ENCODE measurements at regions not wholly inside any gene's neighbourhood (a gene's known extent, or its start where the extent isn't known, plus 50 kb on each side); places are given as distances from the start of the nearest gene placed in this dataset.

DNA sequence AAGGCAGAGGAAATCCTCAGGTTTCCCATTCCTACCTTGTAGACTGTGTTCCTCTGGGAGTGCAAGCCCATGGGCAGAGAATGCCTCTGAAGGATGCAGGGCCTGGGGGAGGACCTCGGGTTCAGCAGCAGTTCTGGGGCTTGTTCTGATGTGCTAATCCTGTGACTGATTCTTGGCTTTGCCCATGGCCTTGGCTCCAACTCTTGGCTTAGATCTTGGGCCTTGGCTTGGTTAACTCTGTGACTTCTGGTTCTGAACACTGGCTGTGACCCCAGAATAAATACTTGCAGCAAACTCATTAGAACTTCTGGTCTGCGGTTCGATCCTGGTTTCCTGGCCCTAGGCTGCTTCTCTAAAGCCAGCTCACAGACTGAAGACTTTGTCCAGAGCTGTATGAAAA is 366.9 kb upstream of the ZEB2 start:
- no peaks in the 10 kb centered on the region for H3K36me3 ChIP-seq (ENCODE audit: insufficient read depth)
- H3K4me3 ChIP-seq (ENCODE audit: low read depth, low read length) = no peak overlapping the region
- no peaks in the 10 kb centered on the region for H3K4me1 ChIP-seq (ENCODE audit: insufficient read depth)
- WGBS = 34% methylated on average over 3 of the region's 3 CpGs
- no peak for DNase-seq (ENCODE audit: extremely low spot score)
- H3K27ac ChIP-seq (ENCODE audit: low read depth) = no peak overlapping the region

DNA sequence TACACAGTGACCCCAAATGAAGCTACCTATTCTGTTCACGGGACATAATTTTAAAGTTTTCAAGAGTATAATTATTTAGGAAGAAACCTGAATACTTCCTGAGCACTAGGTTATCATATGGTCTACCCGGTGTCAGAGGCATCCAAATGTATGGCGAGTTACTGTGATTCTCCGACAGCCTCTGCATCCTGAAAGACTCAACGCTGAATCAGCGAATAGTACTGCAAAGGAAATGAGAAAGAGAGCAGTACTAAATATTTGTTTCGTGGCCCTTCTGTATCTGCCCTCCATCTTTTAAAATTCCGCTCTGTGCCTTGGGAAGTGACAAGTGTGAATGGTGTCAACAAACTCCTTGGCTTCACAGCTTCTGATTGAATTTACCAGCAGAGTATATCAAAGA is 358.0 kb upstream of the ZEB2 start:
- no peaks in the 10 kb centered on the region for H3K36me3 ChIP-seq (ENCODE audit: insufficient read depth)
- DNase-seq (ENCODE audit: extremely low spot score) = no peak
- no peak overlapping the region for H3K27ac ChIP-seq (ENCODE audit: low read depth)
- WGBS = 96% methylated on average over 8 of the region's 8 CpGs
- H3K4me3 ChIP-seq (ENCODE audit: low read depth, low read length) = no peak overlapping the region
- H3K4me1 ChIP-seq (ENCODE audit: insufficient read depth) = no peaks in the 10 kb centered on the region

DNA sequence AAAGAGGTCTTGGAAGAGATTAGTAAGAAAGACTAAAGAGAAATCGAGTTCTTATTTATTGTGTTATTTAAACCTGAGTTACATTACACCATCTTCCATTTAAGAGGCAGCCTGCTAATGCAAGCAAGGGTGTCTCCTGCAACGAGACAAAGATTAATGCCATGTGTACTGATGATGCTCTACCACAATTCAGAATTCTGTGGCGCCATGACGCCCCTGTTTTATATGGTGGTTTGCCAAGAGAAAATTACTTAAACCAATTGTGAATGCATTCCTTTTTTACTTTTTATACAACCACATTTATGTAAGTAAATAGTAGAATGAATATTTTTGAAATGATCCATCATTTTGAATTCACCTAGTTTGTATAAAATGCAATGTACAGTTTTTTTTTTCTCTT is 356.1 kb upstream of the ZEB2 start:
- no peak overlapping the region for H3K27ac ChIP-seq (ENCODE audit: low read depth)
- H3K36me3 ChIP-seq (ENCODE audit: insufficient read depth) = no peaks in the 10 kb centered on the region
- no peak for DNase-seq (ENCODE audit: extremely low spot score)
- H3K4me1 ChIP-seq (ENCODE audit: insufficient read depth) = no peaks in the 10 kb centered on the region
- no peak overlapping the region for H3K4me3 ChIP-seq (ENCODE audit: low read depth, low read length)
- WGBS = 94% methylated on average over 4 of the region's 4 CpGs

DNA sequence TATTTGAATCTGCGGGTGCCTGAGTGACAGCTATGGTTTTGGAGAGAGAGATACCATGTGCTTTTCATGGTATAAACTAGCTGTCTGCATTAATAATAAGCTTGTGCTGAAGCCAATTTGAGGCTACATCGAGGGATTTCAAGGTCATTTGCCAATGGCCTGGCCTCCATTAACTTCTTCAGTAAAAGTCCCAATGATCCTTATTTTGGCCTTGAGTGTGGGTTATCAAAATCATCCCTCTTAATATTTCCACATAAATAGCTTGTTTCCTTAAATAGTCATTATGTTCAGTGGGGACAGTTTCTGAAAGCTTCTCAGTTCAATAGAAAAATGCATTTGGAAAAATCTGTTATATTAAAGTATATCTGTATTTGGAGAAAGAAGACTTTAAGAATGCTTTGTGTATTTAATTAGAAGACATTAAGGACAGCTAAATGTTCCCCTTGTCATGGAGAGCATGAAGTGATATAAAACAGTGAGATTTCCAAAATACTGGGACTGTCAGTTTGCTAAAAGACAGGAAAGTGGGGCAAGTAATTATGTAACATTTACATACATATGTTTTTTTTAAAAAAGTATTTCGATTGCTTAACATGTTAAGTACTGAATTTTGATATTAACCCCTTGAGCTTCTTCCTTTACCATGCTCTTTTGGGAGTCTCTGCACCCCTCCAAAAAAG is 355.5 kb upstream of the ZEB2 start:
- DNase-seq (ENCODE audit: extremely low spot score) = no peak
- 54% methylated on average over 3 of the region's 3 CpGs for WGBS
- Histone ChIP-seq H3K4me1 (ENCODE audit: insufficient read depth) (no peaks in the 10 kb centered on the region), H3K36me3 (ENCODE audit: insufficient read depth) (no peaks in the 10 kb centered on the region), H3K27ac (ENCODE audit: low read depth) (no peak overlapping the region), H3K4me3 (ENCODE audit: low read depth, low read length) (no peak overlapping the region)

DNA sequence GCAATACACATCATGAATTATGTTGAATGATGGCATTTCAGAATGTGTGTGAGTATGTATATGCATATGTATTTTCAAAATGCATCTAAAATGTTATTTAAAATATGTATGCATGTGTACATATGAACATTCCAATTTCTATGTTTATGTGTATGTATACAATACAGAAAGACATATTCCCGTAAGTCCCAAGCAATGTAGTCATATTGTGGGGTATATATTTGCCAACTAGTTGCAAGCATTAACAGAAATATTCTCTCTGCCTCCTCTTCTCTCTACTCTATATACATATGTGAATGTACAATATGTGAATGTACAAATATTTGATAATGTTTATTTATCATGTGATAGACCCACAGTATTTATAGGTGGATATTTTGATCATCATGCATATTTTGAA is 345.8 kb upstream of the ZEB2 start:
- Histone ChIP-seq H3K4me3 (ENCODE audit: low read depth, low read length) (no peak overlapping the region), H3K4me1 (ENCODE audit: insufficient read depth) (no peaks in the 10 kb centered on the region), H3K27ac (ENCODE audit: low read depth) (no peak overlapping the region), H3K36me3 (ENCODE audit: insufficient read depth) (no peaks in the 10 kb centered on the region)
- WGBS = 98% methylated on average over 1 of the region's 1 CpG
- DNase-seq (ENCODE audit: extremely low spot score) = no peak

DNA sequence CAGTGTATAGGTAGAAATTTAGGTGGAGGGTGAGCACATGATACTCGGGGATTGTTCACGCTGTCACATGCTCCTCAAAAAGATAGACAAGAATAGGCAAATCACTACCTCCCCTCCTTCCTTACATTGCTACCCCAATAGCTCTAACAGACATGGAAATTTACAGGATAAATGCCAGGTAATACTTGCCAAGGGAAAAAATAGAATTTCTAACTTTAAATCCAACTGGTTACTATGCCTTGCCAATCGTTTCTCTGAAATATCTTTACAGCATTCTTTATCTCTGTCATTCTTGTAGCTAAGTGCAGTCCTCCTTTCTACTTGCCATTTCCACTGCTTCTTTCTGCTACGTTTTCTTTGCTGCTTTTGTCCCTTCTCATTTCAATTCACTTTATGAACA is 339.8 kb upstream of the ZEB2 start:
- no peak for DNase-seq (ENCODE audit: extremely low spot score)
- Histone ChIP-seq H3K27ac (ENCODE audit: low read depth) (no peak overlapping the region), H3K36me3 (ENCODE audit: insufficient read depth) (no peaks in the 10 kb centered on the region), H3K4me1 (ENCODE audit: insufficient read depth) (no peaks in the 10 kb centered on the region), H3K4me3 (ENCODE audit: low read depth, low read length) (no peak overlapping the region)
- WGBS = 74% methylated on average over 4 of the region's 4 CpGs

DNA sequence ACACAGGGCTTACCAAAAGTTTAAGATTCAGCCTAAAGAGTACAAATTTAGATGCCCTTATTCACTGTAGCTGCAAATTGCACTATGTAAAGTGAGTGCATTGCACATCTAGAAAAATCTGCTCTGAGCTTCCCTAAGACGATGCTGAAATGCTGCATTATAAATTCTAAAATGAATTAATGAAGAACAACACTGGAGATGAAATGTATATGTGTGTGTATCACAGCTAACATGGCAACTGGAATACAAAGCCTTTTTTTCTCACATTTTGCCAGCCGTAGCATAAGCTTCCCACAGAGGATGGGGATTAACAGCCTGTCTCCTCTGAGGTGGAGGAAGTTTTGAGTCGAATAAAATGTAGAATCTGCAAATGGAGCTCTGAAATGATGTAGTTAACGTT is 338.3 kb upstream of the ZEB2 start:
- no peak for DNase-seq (ENCODE audit: extremely low spot score)
- H3K4me1 ChIP-seq (ENCODE audit: insufficient read depth) = no peaks in the 10 kb centered on the region
- H3K36me3 ChIP-seq (ENCODE audit: insufficient read depth) = no peaks in the 10 kb centered on the region
- H3K4me3 ChIP-seq (ENCODE audit: low read depth, low read length) = no peak overlapping the region
- WGBS = 54% methylated on average over 4 of the region's 4 CpGs
- H3K27ac ChIP-seq (ENCODE audit: low read depth) = no peak overlapping the region

DNA sequence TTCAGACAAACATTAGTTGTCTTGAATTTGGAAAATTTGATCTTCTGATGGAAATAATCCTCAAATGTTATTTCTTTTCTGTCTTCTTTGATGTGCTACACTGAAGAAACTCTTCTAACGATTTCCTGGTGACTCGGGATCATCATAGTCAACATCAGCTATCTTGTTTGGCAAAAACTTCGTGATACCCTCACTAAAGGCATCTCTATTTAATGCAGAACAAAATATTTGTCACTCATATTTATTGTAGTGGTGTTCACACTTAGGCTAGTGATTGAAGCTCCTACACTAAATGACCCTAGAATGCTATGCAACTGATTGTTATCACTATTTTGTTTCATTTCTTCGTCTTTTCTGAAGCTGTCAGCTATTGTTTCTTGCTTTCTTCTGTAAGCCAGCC is 334.7 kb upstream of the ZEB2 start:
- no peaks in the 10 kb centered on the region for H3K36me3 ChIP-seq (ENCODE audit: insufficient read depth)
- H3K4me3 ChIP-seq (ENCODE audit: low read depth, low read length) = no peak overlapping the region
- no peaks in the 10 kb centered on the region for H3K4me1 ChIP-seq (ENCODE audit: insufficient read depth)
- WGBS = 96% methylated on average over 4 of the region's 4 CpGs
- H3K27ac ChIP-seq (ENCODE audit: low read depth) = no peak overlapping the region
- no peak for DNase-seq (ENCODE audit: extremely low spot score)

DNA sequence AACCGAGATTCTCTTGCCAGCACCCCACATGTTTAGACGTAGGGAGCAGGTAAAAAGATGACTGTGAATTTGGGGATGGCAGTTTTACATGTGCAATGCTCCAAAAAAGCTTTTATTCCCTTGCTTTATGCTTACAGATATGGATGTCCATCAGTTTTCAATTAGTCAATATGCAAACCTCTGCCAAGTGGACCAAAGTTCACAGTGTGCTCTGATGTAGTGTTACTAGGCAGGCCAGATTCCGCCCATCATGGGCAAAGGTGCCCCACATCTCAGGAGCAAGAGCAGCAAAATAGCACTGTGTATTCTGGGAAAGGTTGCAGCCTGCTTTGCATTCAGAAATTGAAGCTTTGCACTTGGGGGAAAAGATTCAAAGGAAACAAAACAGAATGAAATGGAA is 329.7 kb upstream of the ZEB2 start:
- Histone ChIP-seq H3K4me3 (ENCODE audit: low read depth, low read length) (no peak overlapping the region), H3K27ac (ENCODE audit: low read depth) (no peak overlapping the region), H3K4me1 (ENCODE audit: insufficient read depth) (no peaks in the 10 kb centered on the region), H3K36me3 (ENCODE audit: insufficient read depth) (no peaks in the 10 kb centered on the region)
- DNase-seq (ENCODE audit: extremely low spot score) = no peak
- WGBS = 69% methylated on average over 3 of the region's 3 CpGs

DNA sequence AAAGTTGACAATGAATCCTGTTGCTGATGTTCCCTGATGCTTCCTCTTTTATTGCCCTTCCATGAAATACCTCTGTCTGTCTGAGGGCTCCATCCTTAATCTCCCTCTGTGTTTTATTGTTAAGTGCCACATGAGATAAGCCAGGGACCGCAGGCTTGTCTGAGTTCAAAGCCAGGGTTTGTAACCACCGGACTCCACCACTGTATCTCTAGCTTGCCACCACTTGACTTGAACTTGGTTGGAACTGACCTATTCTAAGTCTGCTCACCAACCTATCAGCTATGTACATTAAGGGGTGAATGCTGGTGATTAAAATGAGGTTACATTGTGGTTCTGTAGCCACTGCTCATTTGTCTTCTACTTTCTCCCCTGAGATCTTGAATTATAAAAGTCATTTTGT is 328.5 kb upstream of the ZEB2 start:
- WGBS = 57% methylated on average over 2 of the region's 2 CpGs
- no peak overlapping the region for H3K27ac ChIP-seq (ENCODE audit: low read depth)
- no peaks in the 10 kb centered on the region for H3K36me3 ChIP-seq (ENCODE audit: insufficient read depth)
- no peak for DNase-seq (ENCODE audit: extremely low spot score)
- H3K4me1 ChIP-seq (ENCODE audit: insufficient read depth) = no peaks in the 10 kb centered on the region
- H3K4me3 ChIP-seq (ENCODE audit: low read depth, low read length) = no peak overlapping the region

DNA sequence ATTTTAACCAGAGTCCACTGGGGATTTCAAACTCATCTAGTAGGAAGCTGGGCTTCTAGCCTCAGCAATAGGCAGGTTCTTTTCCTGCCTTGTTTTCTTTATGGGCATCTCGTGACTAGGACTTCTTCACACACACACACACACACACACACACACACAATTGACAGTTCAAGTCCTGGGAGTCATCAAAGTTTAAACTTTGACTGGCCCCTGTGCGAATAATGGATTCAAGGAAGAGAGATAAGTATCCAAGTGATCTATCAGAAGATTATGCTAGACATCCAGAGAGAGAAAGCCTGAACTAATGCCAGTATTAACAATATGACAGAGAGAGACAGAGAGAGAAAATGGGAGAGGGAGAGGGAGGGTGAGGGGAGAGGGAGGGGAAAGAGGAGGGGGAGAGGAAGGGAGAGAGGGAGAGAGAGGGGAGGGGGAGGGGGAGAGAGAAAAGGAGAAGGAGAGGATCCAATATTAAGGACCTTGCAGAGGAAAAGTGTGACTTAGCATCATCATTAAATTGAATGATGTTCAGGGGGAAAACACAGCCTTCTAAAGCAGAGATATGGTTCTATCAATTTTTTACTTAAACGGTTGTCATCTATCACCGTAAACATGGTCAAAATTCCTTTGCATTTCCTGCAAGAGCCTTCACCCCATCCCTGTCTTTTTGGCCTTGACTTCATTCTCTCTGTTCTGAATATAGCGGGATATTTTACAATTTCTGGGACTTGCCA is 327.6 kb upstream of the ZEB2 start:
- H3K4me1 ChIP-seq (ENCODE audit: insufficient read depth) = no peaks in the 10 kb centered on the region
- H3K4me3 ChIP-seq (ENCODE audit: low read depth, low read length) = no peak overlapping the region
- no peak overlapping the region for H3K27ac ChIP-seq (ENCODE audit: low read depth)
- DNase-seq (ENCODE audit: extremely low spot score) = no peak
- 76% methylated on average over 5 of the region's 5 CpGs for WGBS
- no peaks in the 10 kb centered on the region for H3K36me3 ChIP-seq (ENCODE audit: insufficient read depth)

DNA sequence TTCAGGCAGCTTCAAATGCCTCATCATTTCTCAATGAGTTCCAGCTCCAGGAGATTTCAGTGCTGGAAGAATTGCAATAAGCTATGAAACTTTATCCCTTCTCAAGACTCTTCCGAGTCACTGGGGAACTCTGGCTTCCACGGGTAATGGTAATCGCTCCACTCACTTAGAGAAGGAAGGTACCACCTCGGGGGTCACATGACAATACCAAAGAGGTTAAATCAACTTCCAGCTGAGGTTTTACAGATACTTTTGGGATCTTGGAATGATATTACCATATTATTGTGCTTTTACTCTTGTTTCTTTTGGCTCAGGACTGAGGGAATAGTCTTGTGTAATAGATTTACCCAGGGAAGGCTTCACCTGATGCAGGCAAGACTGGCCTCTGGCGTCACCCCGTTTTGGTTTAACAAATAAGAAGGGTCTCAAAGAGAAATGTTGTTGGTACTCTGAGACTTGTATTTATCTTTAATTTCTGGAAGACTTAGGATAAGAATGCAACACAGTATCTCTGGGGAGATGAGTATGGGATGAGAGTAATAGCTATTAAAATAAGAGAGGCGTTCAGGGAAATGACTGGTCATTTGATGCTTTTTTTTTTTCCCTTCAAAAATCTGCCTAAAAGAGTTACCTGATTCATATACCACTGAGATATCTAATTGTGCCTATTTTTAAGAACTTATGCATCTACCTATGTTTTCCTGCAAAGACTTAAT is 316.9 kb upstream of the ZEB2 start:
- Histone ChIP-seq H3K4me1 (ENCODE audit: insufficient read depth) (peaks cover 2% of the 10 kb centered on the region), H3K27ac (ENCODE audit: low read depth) (no peak overlapping the region), H3K36me3 (ENCODE audit: insufficient read depth) (no peaks in the 10 kb centered on the region), H3K4me3 (ENCODE audit: low read depth, low read length) (no peak overlapping the region)
- DNase-seq (ENCODE audit: extremely low spot score) = no peak
- 77% methylated on average over 7 of the region's 7 CpGs for WGBS

DNA sequence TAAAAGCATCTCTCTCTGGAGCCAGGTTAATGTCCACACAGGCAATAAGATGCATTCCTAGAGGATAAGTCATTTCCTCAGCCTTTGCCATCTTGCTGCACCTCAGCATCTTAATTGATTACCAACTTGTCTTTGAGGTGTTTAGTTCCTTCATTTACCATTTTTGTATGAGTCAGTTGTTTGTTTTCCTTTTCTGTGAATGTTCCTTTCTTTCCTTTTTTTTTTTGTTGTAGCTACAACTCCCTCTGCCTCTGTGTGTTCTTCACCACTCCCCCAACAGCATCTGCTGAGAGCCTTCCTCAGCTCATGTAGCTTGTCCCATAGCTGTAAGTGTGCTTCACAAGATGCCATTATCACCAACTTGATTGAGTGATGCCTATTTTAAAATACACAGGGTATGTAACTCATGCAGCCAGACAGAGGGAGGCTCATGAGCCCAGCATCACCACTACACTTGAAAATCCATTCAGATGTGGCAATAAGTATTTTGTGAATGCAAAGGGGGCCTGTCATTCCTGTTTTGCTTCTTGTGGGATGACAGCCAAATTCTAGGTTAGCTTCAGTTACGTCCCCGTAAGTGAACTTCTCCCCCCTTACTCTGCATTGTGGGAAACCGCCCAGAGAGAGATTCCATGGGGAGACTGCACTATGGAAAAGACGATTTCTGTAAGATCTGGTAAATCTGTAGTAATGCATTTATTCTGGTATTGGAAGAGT is 315.9 kb upstream of the ZEB2 start:
- H3K27ac ChIP-seq (ENCODE audit: low read depth) = no peak overlapping the region
- peaks cover 2% of the 10 kb centered on the region for H3K4me1 ChIP-seq (ENCODE audit: insufficient read depth)
- H3K4me3 ChIP-seq (ENCODE audit: low read depth, low read length) = no peak overlapping the region
- no peak for DNase-seq (ENCODE audit: extremely low spot score)
- 74% methylated on average over 4 of the region's 4 CpGs for WGBS
- no peaks in the 10 kb centered on the region for H3K36me3 ChIP-seq (ENCODE audit: insufficient read depth)
